Endothelial cell of umbilical vein (primary cell): ENCODE measurements at regions not wholly inside any gene's neighbourhood (a gene's known extent, or its start where the extent isn't known, plus 50 kb on each side); places are given as distances from the start of the nearest gene placed in this dataset.

Source experiments
- BruUV-seq: library from RNA; stranded (reverse); fragments of 400-500 nt; replicated peaks from 2 replicates; lab custom pipeline; 2021; lab: Mats Ljungman, UMichigan
- CTCF ChIA-PET: fragments of 300-600, 350-600 bp; sonication (Branson Sonifier 250); formaldehyde crosslinking; loops from one replicate; lab custom pipeline; 2021; ENCODE audit warnings: antibody characterized with exemption, inconsistent platforms; lab: Charles Lee
- POLR2A ChIA-PET: fragments of 300-600, 350-600 bp; sonication (Branson Sonifier 250); formaldehyde crosslinking; loops from one replicate; lab custom pipeline; 2021; ENCODE audit warnings: antibody characterized with exemption, inconsistent platforms; lab: Charles Lee
- DNase-seq: peaks from one replicate; pipeline ENCODE4 v3.0.0-alpha.2; 2011; ENCODE audit warnings: low read depth, low spot score
- FAIRE-seq: peaks from 2 replicates; lab custom pipeline; 2011; peaks lifted over from hg19 to GRCh38; lab: Jason Lieb, UNC
- H2AFZ ChIP-seq: 2 replicates; pipeline ENCODE4 v1.6.0; 2012; ENCODE audit warnings: low read depth, low read length, control low read depth, inconsistent platforms
- H3K27ac ChIP-seq: 2 replicates; pipeline ENCODE4 v1.5.1; 2011; ENCODE audit warnings: low read depth, mild to moderate bottlenecking, control low read depth, low read length, moderate library complexity; ENCODE audit not compliant: insufficient read depth
- H3K27me3 ChIP-seq, 2 experiments: 2 replicates each; pipeline versions ENCODE4 v1.6.0 to v1.6.1; 2011; ENCODE audit warnings: low read length in 2 of 2, mixed read lengths in 1 of 2; ENCODE audit not compliant: control insufficient read depth in 2 of 2, insufficient read depth in 2 of 2
- H3K36me3 ChIP-seq, 2 experiments: 2 replicates in 1 of 2; 3 replicates in 1 of 2; pipeline ENCODE4 v1.5.1; 2011; ENCODE audit warnings: low read length in 2 of 2, mild to moderate bottlenecking in 1 of 2, moderate library complexity in 1 of 2; ENCODE audit not compliant: control insufficient read depth in 2 of 2, insufficient read depth in 2 of 2; ENCODE audit errors: extremely low read depth in 1 of 2
- H3K4me1 ChIP-seq: 3 replicates; pipeline ENCODE4 v1.5.1; 2011; ENCODE audit warnings: mild to moderate bottlenecking, low read length; ENCODE audit not compliant: control insufficient read depth, insufficient read depth; ENCODE audit errors: extremely low read depth
- H3K4me2 ChIP-seq: 2 replicates; pipeline ENCODE4 v1.6.1; 2011; ENCODE audit warnings: low read length, control low read depth, mixed read lengths; ENCODE audit not compliant: insufficient read depth
- H3K4me3 ChIP-seq, 3 experiments: fragments of 200-600 bp in 1 of 3; sonication (generic), shearing (Covaris generic) in 1 of 3; replicated peaks in 1 of 3; 2 replicates each; pipeline ENCODE4 v1.5.1; 2011 to 2016; ENCODE audit warnings: control low read depth in 3 of 3, low read length in 3 of 3, mild to moderate bottlenecking in 2 of 3, inconsistent platforms in 1 of 3, low read depth in 1 of 3, moderate library complexity in 1 of 3; ENCODE audit not compliant: insufficient read depth in 1 of 3
- H3K79me2 ChIP-seq: 2 replicates; pipeline ENCODE4 v1.6.0; 2012; ENCODE audit warnings: low read length, inconsistent platforms; ENCODE audit not compliant: control insufficient read depth, insufficient read depth
- H3K9ac ChIP-seq: replicated peaks from 2 replicates; pipeline ENCODE3; 2011; ENCODE audit warnings: low read length, control low read depth; ENCODE audit not compliant: insufficient read depth; ENCODE audit errors: extremely low read depth
- H3K9me1 ChIP-seq: replicated peaks from 3 replicates; pipeline ENCODE4 v1.6.0; 2011; ENCODE audit warnings: mild to moderate bottlenecking, low read length; ENCODE audit not compliant: control insufficient read depth, insufficient read depth; ENCODE audit errors: extremely low read depth
- H3K9me3 ChIP-seq: replicated peaks from 2 replicates; pipeline ENCODE4 v1.5.1; 2012; ENCODE audit warnings: low read length, inconsistent platforms; ENCODE audit not compliant: control insufficient read depth, insufficient read depth
- H4K20me1 ChIP-seq: replicated peaks from 2 replicates; pipeline ENCODE3; 2011; ENCODE audit warnings: mild to moderate bottlenecking, low read length; ENCODE audit not compliant: control insufficient read depth, insufficient read depth; ENCODE audit errors: extremely low read depth
- EZH2 ChIP-seq: IDR thresholded peaks from 2 replicates; pipeline ENCODE4 v1.6.1; 2012; ENCODE audit warnings: borderline replicate concordance, low read depth, mild to moderate bottlenecking, moderate library complexity, low read length, inconsistent platforms; ENCODE audit not compliant: severe bottlenecking
- FOS ChIP-seq: IDR thresholded peaks from 2 replicates; pipeline ENCODE4 v1.6.1; 2011; ENCODE audit warnings: mild to moderate bottlenecking, low read length, moderate library complexity, borderline replicate concordance; ENCODE audit not compliant: insufficient read depth
- GATA2 ChIP-seq: IDR thresholded peaks from 2 replicates; pipeline ENCODE4 v1.7.0; 2011; ENCODE audit warnings: low read depth, mild to moderate bottlenecking, moderate library complexity, mixed read lengths, low read length; ENCODE audit not compliant: insufficient read length, insufficient read depth
- MYC ChIP-seq: IDR thresholded peaks from one replicate; pipeline ENCODE4 v1.6.1; 2011; ENCODE audit warnings: mild to moderate bottlenecking, low read depth, low read length
- dilution Hi-C: fragments of 300-500 bp; cut with MboI; formaldehyde crosslinking; loops from one replicate; pipeline ENCODE4 v1.15.0; 2019; ENCODE audit warnings: low sequenced_read_pairs; ENCODE audit not compliant: extremely low pct_ligation_motif_present
- intact Hi-C: fragments of 100-400 bp; cut with micrococcal nuclease; formaldehyde crosslinking; loops from one replicate; pipeline ENCODE4 v1.10.0; 2022
- TF ChIP-seq, protein P1 (sequence below): IDR thresholded peaks from 2 replicates; pipeline ENCODE4 v1.6.1; 2011; ENCODE audit not compliant: insufficient read depth, insufficient read length
- TF ChIP-seq, protein P2 (sequence below), 2 donors: IDR thresholded peaks; 1 replicate in 1 of 2; 2 replicates in 1 of 2; pipeline ENCODE4 v1.5.1; 2011; ENCODE audit warnings: low read length in 2 of 2, mild to moderate bottlenecking in 2 of 2, moderate library complexity in 2 of 2, control low read depth in 1 of 2, inconsistent platforms in 1 of 2, low read depth in 1 of 2; ENCODE audit not compliant: insufficient read depth in 1 of 2; ENCODE audit errors: extremely low read depth in 1 of 2

DNA sequence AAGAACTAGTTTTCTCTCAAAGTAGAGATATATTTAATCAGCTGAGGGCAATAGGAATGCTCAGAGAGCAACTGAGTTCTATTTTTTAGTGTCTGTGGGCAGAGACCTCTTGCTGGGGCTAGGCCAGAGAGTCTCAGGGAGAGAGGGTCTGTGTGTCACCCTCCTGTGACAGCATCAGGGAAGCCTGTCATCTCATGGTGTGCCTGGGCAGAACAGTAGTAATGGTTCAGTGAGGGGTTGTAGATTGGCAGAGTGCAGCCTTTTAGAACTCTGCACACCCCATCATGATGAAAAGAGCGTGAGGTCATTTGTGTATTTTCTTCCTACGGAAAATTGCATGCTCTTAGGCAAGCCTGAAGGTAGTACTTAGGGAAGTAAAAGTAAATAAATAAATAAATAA lies 1396.5 kb upstream of the AGA start:
- Histone ChIP-seq H3K9me3 (peaks cover 2% of the 10 kb centered on the region), H3K4me2 (no peak overlapping the region), H4K20me1 (no peaks in the 10 kb centered on the region), H3K27me3 (no peaks in the 10 kb centered on the region), H3K79me2 (no peaks in the 10 kb centered on the region), H3K36me3 (no peaks in the 10 kb centered on the region), H3K4me3 (no peak overlapping the region), H2AFZ (no peak overlapping the region), H3K4me1 (no peaks in the 10 kb centered on the region), H3K27ac (no peak overlapping the region), H3K9ac (no peak overlapping the region), H3K9me1 (no peaks in the 10 kb centered on the region)
- DNase-seq (no peak), FAIRE-seq (no peak)
- intact Hi-C loops (no loop called here), dilution Hi-C loops (no loop called here)
- TF ChIP-seq, protein P1, sequence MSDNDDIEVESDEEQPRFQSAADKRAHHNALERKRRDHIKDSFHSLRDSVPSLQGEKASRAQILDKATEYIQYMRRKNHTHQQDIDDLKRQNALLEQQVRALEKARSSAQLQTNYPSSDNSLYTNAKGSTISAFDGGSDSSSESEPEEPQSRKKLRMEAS = no peak
- TF ChIP-seq FOS (no peak), EZH2 (no peak), MYC (no peak), GATA2 (no peak)
- TF ChIP-seq, protein P2, sequence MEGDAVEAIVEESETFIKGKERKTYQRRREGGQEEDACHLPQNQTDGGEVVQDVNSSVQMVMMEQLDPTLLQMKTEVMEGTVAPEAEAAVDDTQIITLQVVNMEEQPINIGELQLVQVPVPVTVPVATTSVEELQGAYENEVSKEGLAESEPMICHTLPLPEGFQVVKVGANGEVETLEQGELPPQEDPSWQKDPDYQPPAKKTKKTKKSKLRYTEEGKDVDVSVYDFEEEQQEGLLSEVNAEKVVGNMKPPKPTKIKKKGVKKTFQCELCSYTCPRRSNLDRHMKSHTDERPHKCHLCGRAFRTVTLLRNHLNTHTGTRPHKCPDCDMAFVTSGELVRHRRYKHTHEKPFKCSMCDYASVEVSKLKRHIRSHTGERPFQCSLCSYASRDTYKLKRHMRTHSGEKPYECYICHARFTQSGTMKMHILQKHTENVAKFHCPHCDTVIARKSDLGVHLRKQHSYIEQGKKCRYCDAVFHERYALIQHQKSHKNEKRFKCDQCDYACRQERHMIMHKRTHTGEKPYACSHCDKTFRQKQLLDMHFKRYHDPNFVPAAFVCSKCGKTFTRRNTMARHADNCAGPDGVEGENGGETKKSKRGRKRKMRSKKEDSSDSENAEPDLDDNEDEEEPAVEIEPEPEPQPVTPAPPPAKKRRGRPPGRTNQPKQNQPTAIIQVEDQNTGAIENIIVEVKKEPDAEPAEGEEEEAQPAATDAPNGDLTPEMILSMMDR (IDR thresholded peaks at IDR 0.05; ENCODE audit: extremely low read depth in 1 of 2, insufficient read depth in 1 of 2, low read depth in 1 of 2, low read length in 2 of 2) = no peak
- POLR2A ChIA-PET = no interaction called here
- CTCF ChIA-PET = no interaction called here
- BruUV-seq = no TSS peak
